Left ventricle myocardium inferior (tissue), 1 donor: ENCODE measurements at regions not wholly inside any gene's neighbourhood (a gene's known extent, or its start where the extent isn't known, plus 50 kb on each side); places are given as distances from the start of the nearest gene placed in this dataset.

Source experiments
- DNase-seq: peaks from one replicate; pipeline ENCODE4 v3.0.0-alpha.2; 2020
- H3K27ac ChIP-seq: fragments of 200-600 bp; replicated peaks from 2 replicates; pipeline ENCODE4 v1.8.0; 2021
- H3K27me3 ChIP-seq: fragments of 200-600 bp; 2 replicates; pipeline ENCODE4 v1.8.0; 2021; ENCODE audit warnings: low read depth
- H3K36me3 ChIP-seq: fragments of 200-600 bp; 2 replicates; pipeline ENCODE4 v1.8.0; 2021
- H3K4me1 ChIP-seq: fragments of 200-600 bp; 2 replicates; pipeline ENCODE4 v1.8.0; 2021
- H3K4me3 ChIP-seq: fragments of 200-600 bp; 2 replicates; pipeline ENCODE4 v1.8.0; 2021; ENCODE audit warnings: mild to moderate bottlenecking, moderate library complexity
- H3K9me3 ChIP-seq: fragments of 200-600 bp; replicated peaks from 2 replicates; pipeline ENCODE4 v1.8.0; 2021
- intact Hi-C: fragments of 100-400 bp; cut with micrococcal nuclease; formaldehyde crosslinking; loops from one replicate; pipeline ENCODE4 v1.11.0; 2022
- TF ChIP-seq, protein P1 (sequence below): fragments of 200-600 bp; IDR thresholded peaks from 2 replicates; pipeline ENCODE4 v1.8.0; 2021; ENCODE audit warnings: antibody characterized with exemption, mild to moderate bottlenecking, borderline replicate concordance
- donor health status: DM: no; HTN: yes; CAD: no; lungs with severe emphysema.

- Histone ChIP-seq H3K36me3 (no peaks in the 10 kb centered on the region), H3K4me1 (peaks cover 40% of the 10 kb centered on the region), H3K4me3 (no peak overlapping the region), H3K27me3 (no peaks in the 10 kb centered on the region), H3K9me3 (no peaks in the 10 kb centered on the region), H3K27ac (peak overlapping the region; percentile 92)
- no peak for DNase-seq
- TF ChIP-seq, protein P1, sequence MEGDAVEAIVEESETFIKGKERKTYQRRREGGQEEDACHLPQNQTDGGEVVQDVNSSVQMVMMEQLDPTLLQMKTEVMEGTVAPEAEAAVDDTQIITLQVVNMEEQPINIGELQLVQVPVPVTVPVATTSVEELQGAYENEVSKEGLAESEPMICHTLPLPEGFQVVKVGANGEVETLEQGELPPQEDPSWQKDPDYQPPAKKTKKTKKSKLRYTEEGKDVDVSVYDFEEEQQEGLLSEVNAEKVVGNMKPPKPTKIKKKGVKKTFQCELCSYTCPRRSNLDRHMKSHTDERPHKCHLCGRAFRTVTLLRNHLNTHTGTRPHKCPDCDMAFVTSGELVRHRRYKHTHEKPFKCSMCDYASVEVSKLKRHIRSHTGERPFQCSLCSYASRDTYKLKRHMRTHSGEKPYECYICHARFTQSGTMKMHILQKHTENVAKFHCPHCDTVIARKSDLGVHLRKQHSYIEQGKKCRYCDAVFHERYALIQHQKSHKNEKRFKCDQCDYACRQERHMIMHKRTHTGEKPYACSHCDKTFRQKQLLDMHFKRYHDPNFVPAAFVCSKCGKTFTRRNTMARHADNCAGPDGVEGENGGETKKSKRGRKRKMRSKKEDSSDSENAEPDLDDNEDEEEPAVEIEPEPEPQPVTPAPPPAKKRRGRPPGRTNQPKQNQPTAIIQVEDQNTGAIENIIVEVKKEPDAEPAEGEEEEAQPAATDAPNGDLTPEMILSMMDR = no peak
- intact Hi-C loops = no loop called here
Measured at GRCh38 chr3:30443756-30444673, 162.4 kb upstream of the TGFBR2 start.

DNA sequence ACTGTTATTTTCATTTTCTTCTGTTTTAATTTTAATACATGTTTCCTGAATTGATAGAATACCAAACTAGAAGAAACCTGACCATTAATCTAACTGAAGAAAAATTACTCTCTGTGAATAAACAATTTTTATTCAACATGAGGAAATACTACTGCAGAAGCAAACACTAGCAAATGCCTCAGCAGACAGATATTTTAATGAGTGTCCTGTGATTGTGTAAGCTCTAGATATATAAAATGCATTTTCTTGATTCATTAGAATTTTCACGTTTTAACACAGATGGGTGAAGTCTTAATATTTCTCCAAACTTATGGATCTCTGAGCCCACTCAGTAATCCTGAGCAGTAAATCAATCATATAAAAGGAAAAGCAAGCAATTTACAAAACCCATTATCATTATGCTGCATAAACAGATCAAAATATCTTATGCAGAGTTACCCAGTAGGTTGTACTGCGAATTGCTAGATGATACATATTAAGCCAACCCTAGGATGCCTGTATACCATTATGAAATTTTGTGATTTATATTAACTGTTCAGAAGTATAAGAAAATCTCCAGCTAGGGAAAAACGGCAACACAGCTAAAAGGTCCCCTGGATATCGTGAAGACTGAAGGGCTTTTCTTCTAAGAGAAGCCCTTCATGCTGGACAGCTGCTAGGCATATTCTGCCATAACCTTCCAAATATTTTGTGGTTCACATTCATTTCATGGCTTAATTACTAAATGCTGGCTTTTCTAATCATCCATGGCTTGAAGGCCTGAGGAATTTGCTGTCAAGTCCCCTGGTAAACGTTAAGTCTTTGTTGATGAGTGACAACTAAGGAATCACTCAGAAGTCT is 157.7 kb upstream of the TGFBR2 start:
- Histone ChIP-seq H3K36me3 (no peaks in the 10 kb centered on the region), H3K4me3 (no peak overlapping the region), H3K4me1 (peaks cover 23% of the 10 kb centered on the region), H3K9me3 (peaks cover 12% of the 10 kb centered on the region), H3K27me3 (no peaks in the 10 kb centered on the region), H3K27ac (peak overlapping the region; percentile 14)
- intact Hi-C loops = no loop called here
- TF ChIP-seq, protein P1 = no peak
- no peak for DNase-seq

GRCh38 chr3:30449290-30449632 is 157.1 kb upstream of the TGFBR2 start:
- Histone ChIP-seq H3K4me1 (peaks cover 23% of the 10 kb centered on the region), H3K9me3 (peaks cover 12% of the 10 kb centered on the region), H3K27ac (peak overlapping the region; percentile 14), H3K27me3 (no peaks in the 10 kb centered on the region), H3K4me3 (no peak overlapping the region), H3K36me3 (no peaks in the 10 kb centered on the region)
- intact Hi-C loops = no loop called here
- DNase-seq = no peak
- TF ChIP-seq, protein P1 = no peak

DNA sequence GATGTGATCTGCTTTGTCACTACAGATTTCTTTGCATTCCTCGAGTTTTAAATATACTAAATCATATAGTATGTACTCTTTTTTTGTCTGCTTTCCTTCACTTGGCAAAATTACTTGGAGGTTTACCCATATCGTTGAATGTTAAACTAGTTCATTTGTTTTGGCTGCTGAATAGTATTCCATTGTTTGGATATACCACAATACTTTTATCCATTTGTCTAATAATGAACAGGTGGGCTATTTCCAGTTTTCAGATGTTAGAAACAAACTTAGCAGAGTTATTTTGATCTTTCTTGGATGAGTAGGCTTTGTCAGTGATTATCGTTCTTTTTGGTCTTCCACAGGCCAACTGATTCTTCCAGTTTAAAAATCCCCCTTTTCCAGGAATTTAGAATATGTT is 154.0 kb upstream of the TGFBR2 start:
- TF ChIP-seq, protein P1 = no peak
- H3K9me3 ChIP-seq = peaks cover 12% of the 10 kb centered on the region
- H3K4me1 ChIP-seq = peaks cover 32% of the 10 kb centered on the region
- H3K27ac ChIP-seq = peak overlapping the region; percentile 82
- H3K27me3 ChIP-seq = no peaks in the 10 kb centered on the region
- no peak overlapping the region for H3K4me3 ChIP-seq
- no peak for DNase-seq
- no peaks in the 10 kb centered on the region for H3K36me3 ChIP-seq
- intact Hi-C loops = no loop called here

- H3K4me3 ChIP-seq = no peak overlapping the region
- H3K4me1 ChIP-seq = peaks cover 42% of the 10 kb centered on the region
- peaks cover 15% of the 10 kb centered on the region for H3K9me3 ChIP-seq
- DNase-seq = no peak
- intact Hi-C loops = no loop called here
- H3K27ac ChIP-seq = peak overlapping the region; percentile 82
- no peaks in the 10 kb centered on the region for H3K27me3 ChIP-seq
- TF ChIP-seq, protein P1 = no peak
- H3K36me3 ChIP-seq = no peaks in the 10 kb centered on the region
Measured at GRCh38 chr3:30453360-30454039, 152.9 kb upstream of the TGFBR2 start.
